Kidney (tissue), 13 donors: ENCODE measurements at regions not wholly inside any gene's neighbourhood (a gene's known extent, or its start where the extent isn't known, plus 50 kb on each side); places are given as distances from the start of the nearest gene placed in this dataset.

Experiments
- DNase-seq, 5 donors: peaks; one replicate each; pipeline ENCODE4 v3.0.0-alpha.2; 2013 to 2020
- FAIRE-seq: peaks from 2 replicates; lab custom pipeline; 2012; peaks lifted over from hg19 to GRCh38; lab: Jason Lieb, UNC
- H3K27ac ChIP-seq, 2 donors: one replicate each; pipeline ENCODE4 v1.7.0; 2013; ENCODE audit warnings: low read depth in 2 of 2, low read length in 2 of 2, inconsistent platforms in 1 of 2
- H3K27me3 ChIP-seq: one replicate; pipeline ENCODE4 v1.7.1; 2013; ENCODE audit warnings: low read length, inconsistent platforms; ENCODE audit not compliant: control insufficient read depth, insufficient read depth
- H3K36me3 ChIP-seq, 3 donors: one replicate each; pipeline versions ENCODE4 v1.7.0 to v1.7.1; 2013; ENCODE audit warnings: low read length in 3 of 3, control low read depth in 1 of 3, inconsistent platforms in 1 of 3; ENCODE audit not compliant: insufficient read depth in 3 of 3, control insufficient read depth in 2 of 3
- H3K4me1 ChIP-seq, 3 donors: one replicate each; pipeline versions ENCODE4 v1.7.0 to v1.7.1; 2013; ENCODE audit warnings: low read length in 3 of 3, inconsistent platforms in 1 of 3, low read depth in 1 of 3; ENCODE audit not compliant: control insufficient read depth in 2 of 3, insufficient read depth in 2 of 3
- H3K4me3 ChIP-seq, 3 donors: one replicate each; pipeline versions ENCODE4 v1.7.0 to v1.8.1; 2013; ENCODE audit warnings: low read length in 3 of 3, control low read depth in 1 of 3, inconsistent platforms in 1 of 3
- H3K9ac ChIP-seq, 3 donors: one replicate each; pipeline versions ENCODE4 v1.7.0 to v1.7.1; 2013; ENCODE audit warnings: low read length in 3 of 3, control low read depth in 1 of 3, inconsistent platforms in 1 of 3
- H3K9me3 ChIP-seq, 3 donors: one replicate each; pipeline versions ENCODE4 v1.7.0 to v1.7.1; 2013; ENCODE audit warnings: low read length in 3 of 3, control low read depth in 1 of 3, inconsistent platforms in 1 of 3; ENCODE audit not compliant: control insufficient read depth in 2 of 3, insufficient read depth in 1 of 3
- CTCF ChIP-seq: IDR thresholded peaks from 3 replicates; pipeline ENCODE4 v1.5.1; 2012; ENCODE audit warnings: mild to moderate bottlenecking, moderate library complexity, borderline replicate concordance; ENCODE audit not compliant: insufficient read depth; ENCODE audit errors: extremely low read depth
- intact Hi-C: fragments of 100-400 bp; cut with DNase I; formaldehyde crosslinking; loops from one replicate; pipeline ENCODE4 v1.11.1; 2022
- donor health status: control.
- donor health status: control.
- donor health status: control.
- donor health status: control.
- donor health status: control.
- donor health status: DM: yes; HTN: yes; CAD: no.
- donor health status: Normal renal cell carcinoma (clear cell type).

GRCh38 chr10:60684091-60684490, 94.2 kb upstream of the CDK1 start:
- Histone ChIP-seq H3K36me3 (no peaks in the 10 kb centered on the region), H3K27ac (no peak overlapping the region), H3K9me3 (no peaks in the 10 kb centered on the region), H3K27me3 (no peaks in the 10 kb centered on the region), H3K4me3 (no peak overlapping the region), H3K4me1 (peaks cover 0 to 8% (median 2%) of the 10 kb centered on the region in 3 donors), H3K9ac (no peak overlapping the region)
- intact Hi-C loops: no loop called here
- DNase-seq (no peak), FAIRE-seq (no peak)
- no peak for TF ChIP-seq CTCF

GRCh38 chr10:60681103-60681502, 97.2 kb upstream of the CDK1 start:
- no peak for DNase-seq
- no peak for FAIRE-seq
- H3K9ac ChIP-seq: no peak overlapping the region

GRCh38 chr10:60679388-60679990, 98.8 kb upstream of the CDK1 start:
- no peak for TF ChIP-seq CTCF
- Histone ChIP-seq H3K27ac (peak overlapping the region; percentile 20 to 59), H3K4me3 (no peak overlapping the region), H3K9ac (no peak overlapping the region), H3K27me3 (no peaks in the 10 kb centered on the region), H3K36me3 (no peaks in the 10 kb centered on the region), H3K4me1 (peaks cover 0 to 8% (median 2%) of the 10 kb centered on the region in 3 donors), H3K9me3 (no peaks in the 10 kb centered on the region)
- FAIRE-seq (no peak), DNase-seq (no peak)
- intact Hi-C loops: no loop called here

More at GRCh38 chr10:60681103-60681502, 97.2 kb upstream of the CDK1 start:
- intact Hi-C loops: no loop called here
- peaks cover 0 to 8% (median 2%) of the 10 kb centered on the region in 3 donors for H3K4me1 ChIP-seq
- no peaks in the 10 kb centered on the region for H3K9me3 ChIP-seq
- no peak for TF ChIP-seq CTCF
- no peak overlapping the region for H3K4me3 ChIP-seq
- H3K27me3 ChIP-seq: no peaks in the 10 kb centered on the region
- H3K27ac ChIP-seq: peak overlapping the region in 1 of 2 donors; percentile 54
- H3K36me3 ChIP-seq: no peaks in the 10 kb centered on the region

GRCh38 chr10:60678978-60679377, 99.3 kb upstream of the CDK1 start:
- no peak overlapping the region for H3K4me3 ChIP-seq
- no peak for TF ChIP-seq CTCF
- peak overlapping the region; percentile 20 to 59 for H3K27ac ChIP-seq
- H3K4me1 ChIP-seq: peaks cover 0 to 8% (median 2%) of the 10 kb centered on the region in 3 donors
- DNase-seq (no peak), FAIRE-seq (no peak)
- no peaks in the 10 kb centered on the region for H3K27me3 ChIP-seq
- intact Hi-C loops: no loop called here
- H3K36me3 ChIP-seq: no peaks in the 10 kb centered on the region
- H3K9ac ChIP-seq: no peak overlapping the region
- H3K9me3 ChIP-seq: no peaks in the 10 kb centered on the region
